Kidney (tissue), 13 donors: ENCODE measurements at regions not wholly inside any gene's neighbourhood (a gene's known extent, or its start where the extent isn't known, plus 50 kb on each side); places are given as distances from the start of the nearest gene placed in this dataset.
A peak's percentile ranks its signal among the peaks of the same experiment; 100 is the strongest.

Source experiments
- DNase-seq, 5 donors: peaks; one replicate each; pipeline ENCODE4 v3.0.0-alpha.2; 2013 to 2020
- FAIRE-seq: peaks from 2 replicates; lab custom pipeline; 2012; peaks lifted over from hg19 to GRCh38; lab: Jason Lieb, UNC
- H3K27ac ChIP-seq, 2 donors: one replicate each; pipeline ENCODE4 v1.7.0; 2013; ENCODE audit warnings: low read depth in 2 of 2, low read length in 2 of 2, inconsistent platforms in 1 of 2
- H3K27me3 ChIP-seq: one replicate; pipeline ENCODE4 v1.7.1; 2013; ENCODE audit warnings: low read length, inconsistent platforms; ENCODE audit not compliant: control insufficient read depth, insufficient read depth
- H3K36me3 ChIP-seq, 3 donors: one replicate each; pipeline versions ENCODE4 v1.7.0 to v1.7.1; 2013; ENCODE audit warnings: low read length in 3 of 3, control low read depth in 1 of 3, inconsistent platforms in 1 of 3; ENCODE audit not compliant: insufficient read depth in 3 of 3, control insufficient read depth in 2 of 3
- H3K4me1 ChIP-seq, 3 donors: one replicate each; pipeline versions ENCODE4 v1.7.0 to v1.7.1; 2013; ENCODE audit warnings: low read length in 3 of 3, inconsistent platforms in 1 of 3, low read depth in 1 of 3; ENCODE audit not compliant: control insufficient read depth in 2 of 3, insufficient read depth in 2 of 3
- H3K4me3 ChIP-seq, 3 donors: one replicate each; pipeline versions ENCODE4 v1.7.0 to v1.8.1; 2013; ENCODE audit warnings: low read length in 3 of 3, control low read depth in 1 of 3, inconsistent platforms in 1 of 3
- H3K9ac ChIP-seq, 3 donors: one replicate each; pipeline versions ENCODE4 v1.7.0 to v1.7.1; 2013; ENCODE audit warnings: low read length in 3 of 3, control low read depth in 1 of 3, inconsistent platforms in 1 of 3
- H3K9me3 ChIP-seq, 3 donors: one replicate each; pipeline versions ENCODE4 v1.7.0 to v1.7.1; 2013; ENCODE audit warnings: low read length in 3 of 3, control low read depth in 1 of 3, inconsistent platforms in 1 of 3; ENCODE audit not compliant: control insufficient read depth in 2 of 3, insufficient read depth in 1 of 3
- CTCF ChIP-seq: IDR thresholded peaks from 3 replicates; pipeline ENCODE4 v1.5.1; 2012; ENCODE audit warnings: mild to moderate bottlenecking, moderate library complexity, borderline replicate concordance; ENCODE audit not compliant: insufficient read depth; ENCODE audit errors: extremely low read depth
- intact Hi-C: fragments of 100-400 bp; cut with DNase I; formaldehyde crosslinking; loops from one replicate; pipeline ENCODE4 v1.11.1; 2022
- donor health status: control.
- donor health status: control.
- donor health status: control.
- donor health status: control.
- donor health status: control.
- donor health status: DM: yes; HTN: yes; CAD: no.
- donor health status: Normal renal cell carcinoma (clear cell type).

GRCh38 chr4:26220696-26221095 lies 100.1 kb upstream of the RBPJ start:
- FAIRE-seq, result no peak
- Histone ChIP-seq H3K9ac (no peak overlapping the region), H3K4me1 (no peaks in the 10 kb centered on the region), H3K4me3 (no peak overlapping the region), H3K27ac (no peak overlapping the region), H3K36me3 (no peaks in the 10 kb centered on the region), H3K9me3 (no peaks in the 10 kb centered on the region), H3K27me3 (no peaks in the 10 kb centered on the region)
- no peak for TF ChIP-seq CTCF
- DNase-seq, result no peak
- intact Hi-C loops, result no loop called here

GRCh38 chr4:26223155-26223554 lies 97.7 kb upstream of the RBPJ start:
- no peaks in the 10 kb centered on the region for H3K27me3 ChIP-seq
- H3K4me1 ChIP-seq, result peaks cover 0 to 6% (median 0%) of the 10 kb centered on the region in 3 donors
- TF ChIP-seq CTCF, result no peak
- no peak overlapping the region for H3K27ac ChIP-seq
- H3K9ac ChIP-seq, result no peak overlapping the region
- intact Hi-C loops, result no loop called here
- no peak overlapping the region for H3K4me3 ChIP-seq
- DNase-seq (no peak), FAIRE-seq (no peak)
- H3K9me3 ChIP-seq, result no peaks in the 10 kb centered on the region
- H3K36me3 ChIP-seq, result no peaks in the 10 kb centered on the region

GRCh38 chr4:26226629-26227376 lies 94.0 kb upstream of the RBPJ start:
- Histone ChIP-seq H3K27me3 (no peaks in the 10 kb centered on the region), H3K9ac (no peak overlapping the region), H3K4me1 (peaks cover 0 to 6% (median 0%) of the 10 kb centered on the region in 3 donors), H3K36me3 (no peaks in the 10 kb centered on the region), H3K9me3 (no peaks in the 10 kb centered on the region), H3K4me3 (no peak overlapping the region), H3K27ac (no peak overlapping the region)
- peak in 4 of 5 donors; percentile 60 to 94 (median 86) for DNase-seq
- TF ChIP-seq CTCF, result no peak
- FAIRE-seq, result peak; percentile 37
- intact Hi-C loops, result no loop called here
